A549 (cell line): ENCODE measurements at regions not wholly inside any gene's neighbourhood (a gene's known extent, or its start where the extent isn't known, plus 50 kb on each side); places are given as distances from the start of the nearest gene placed in this dataset.

ENCODE experiments used
- ATAC-seq, 2 experiments: fragments of 200-7000 bp in 1 of 2; fragments of >200 bp in 1 of 2; cut with Nextera tagmentation in 1 of 2; cut with Tn5 transposase in 1 of 2; 3 replicates each; pipeline versions ENCODE4 v1.8.0 to v1.9.1; 2018 to 2020; ENCODE audit warnings: mild to moderate bottlenecking in 1 of 2, moderate library complexity in 1 of 2
- CTCF ChIA-PET: fragments of 300-600 bp; sonication (Branson Sonifier 250); formaldehyde crosslinking; extraction: SDS; loops from one replicate; lab custom pipeline; 2021; ENCODE audit warnings: antibody characterized with exemption, inconsistent platforms; lab: Yijun Ruan, JAX
- POLR2A ChIA-PET: fragments of 350-600 bp; formaldehyde crosslinking; extraction: SDS; loops from one replicate; lab custom pipeline; 2021; ENCODE audit warnings: antibody characterized with exemption, inconsistent platforms; lab: Yijun Ruan, JAX
- DNase-seq, 2 experiments: peaks; one replicate each; pipeline versions ENCODE4 v3.0.0 to v3.0.0-alpha.2; 2011 to 2016; ENCODE audit warnings: low read depth in 1 of 2, low spot score in 1 of 2
- FAIRE-seq: peaks from 2 replicates; lab custom pipeline; 2011; peaks lifted over from hg19 to GRCh38; lab: Jason Lieb, UNC
- H3K27ac ChIP-seq, 2 experiments: fragments of >200 bp; sonication (Bioruptor Twin); formaldehyde crosslinking; 3 replicates each; pipeline ENCODE4 v1.5.1; 2016 to 2017
- H3K4me1 ChIP-seq: fragments of >200 bp; sonication (Bioruptor Twin); formaldehyde crosslinking; 3 replicates; pipeline ENCODE4 v1.6.1; 2016
- H3K4me2 ChIP-seq: fragments of >200 bp; sonication (Bioruptor Twin); formaldehyde crosslinking; 3 replicates; pipeline ENCODE4 v1.6.1; 2016
- H3K4me3 ChIP-seq: fragments of >200 bp; sonication (Bioruptor Twin); formaldehyde crosslinking; 3 replicates; pipeline ENCODE4 v1.5.1; 2016
- H3K9me3 ChIP-seq: fragments of >200 bp; sonication (Bioruptor Twin); formaldehyde crosslinking; 3 replicates; pipeline ENCODE4 v1.6.1; 2016
- CEBPB ChIP-seq, 2 experiments: fragments of >200 bp in 1 of 2; sonication (Bioruptor Twin) in 1 of 2; formaldehyde crosslinking in 1 of 2; IDR thresholded peaks; 2 replicates each; pipeline ENCODE4 v1.6.1; 2012 to 2016
- EP300 ChIP-seq, 2 experiments: fragments of >200 bp; sonication (Bioruptor Twin); formaldehyde crosslinking; IDR thresholded peaks; 2 replicates in 1 of 2; 3 replicates in 1 of 2; pipeline ENCODE4 v1.6.1; 2016 to 2017
- ESRRA ChIP-seq: fragments of 150-350 bp; IDR thresholded peaks from 2 replicates; pipeline ENCODE4 v1.6.1; 2014; ENCODE audit warnings: mild to moderate bottlenecking, low read length, borderline replicate concordance
- FOSL2 ChIP-seq, 2 experiments: fragments of 450-650 bp in 1 of 2; fragments of >200 bp in 1 of 2; sonication (Bioruptor Twin) in 1 of 2; formaldehyde crosslinking; IDR thresholded peaks; 2 replicates each; pipeline versions ENCODE4 v1.5.0 to v1.6.1; 2016 to 2020; ENCODE audit warnings: mild to moderate bottlenecking in 1 of 2, moderate library complexity in 1 of 2
- GATA3 ChIP-seq: IDR thresholded peaks from 2 replicates; pipeline ENCODE4 v1.6.1; 2012; ENCODE audit warnings: borderline replicate concordance
- HOXB13 ChIP-seq: fragments of 250-450 bp; sonication (Bioruptor Pico); IDR thresholded peaks from 2 replicates; pipeline ENCODE4 v1.5.0; 2020; ENCODE audit warnings: low read depth, mild to moderate bottlenecking, moderate library complexity
- JUN ChIP-seq, 2 experiments: fragments of >200 bp; sonication (Bioruptor Twin); formaldehyde crosslinking; IDR thresholded peaks; 2 replicates in 1 of 2; 3 replicates in 1 of 2; pipeline ENCODE4 v1.6.1; 2016 to 2017
- JUNB ChIP-seq: fragments of >200 bp; sonication (Bioruptor Twin); formaldehyde crosslinking; IDR thresholded peaks from 2 replicates; pipeline ENCODE4 v1.6.1; 2016
- MYC ChIP-seq: IDR thresholded peaks from 2 replicates; pipeline ENCODE4 v1.6.1; 2012; ENCODE audit warnings: mild to moderate bottlenecking, inconsistent platforms, low read length, improper control_type of control experiment, borderline replicate concordance
- NFE2L2 ChIP-seq: fragments of 150-350 bp; conservative IDR thresholded peaks from 2 replicates; pipeline ENCODE4 v1.6.1; 2014; ENCODE audit warnings: low read length
- NPAS2 ChIP-seq: fragments of 250-450 bp; sonication (Bioruptor Pico); IDR thresholded peaks from 2 replicates; pipeline ENCODE4 v1.8.0; 2022; ENCODE audit warnings: mild to moderate bottlenecking, moderate library complexity, borderline replicate concordance
- NR3C1 ChIP-seq: fragments of >200 bp; sonication (Bioruptor Twin); formaldehyde crosslinking; IDR thresholded peaks from 3 replicates; pipeline ENCODE4 v1.6.1; 2017
- POLR2A ChIP-seq: IDR thresholded peaks from 2 replicates; pipeline ENCODE4 v1.6.1; 2012; ENCODE audit warnings: mild to moderate bottlenecking, low read length
- POLR2AphosphoS2 ChIP-seq: conservative IDR thresholded peaks from 2 replicates; pipeline ENCODE4 v1.6.1; 2012; ENCODE audit warnings: low read length, improper control_type of control experiment, inconsistent platforms
- RAD21 ChIP-seq, 2 experiments: fragments of >200 bp in 1 of 2; sonication (Bioruptor Twin) in 1 of 2; formaldehyde crosslinking in 1 of 2; IDR thresholded peaks in 1 of 2; conservative IDR thresholded peaks in 1 of 2; 2 replicates in 1 of 2; 3 replicates in 1 of 2; pipeline ENCODE4 v1.6.1; 2012 to 2018; ENCODE audit warnings: inconsistent platforms in 1 of 2
- RCOR1 ChIP-seq: fragments of 150-350 bp; IDR thresholded peaks from 2 replicates; pipeline ENCODE4 v1.6.1; 2014; ENCODE audit warnings: antibody characterized with exemption, low read length, low read depth
- RNF2 ChIP-seq: fragments of 200-600 bp; sonication (generic); IDR thresholded peaks from 2 replicates; pipeline ENCODE4 v1.6.1; 2016; ENCODE audit warnings: low read depth, mild to moderate bottlenecking, antibody characterized with exemption, moderate library complexity, borderline replicate concordance
- SREBF2 ChIP-seq: fragments of 450-650 bp; IDR thresholded peaks from 2 replicates; pipeline ENCODE4 v1.6.1; 2014; ENCODE audit warnings: mild to moderate bottlenecking, moderate library complexity
- TFCP2L1 ChIP-seq: fragments of 250-450 bp; sonication (Bioruptor Pico); IDR thresholded peaks from 2 replicates; pipeline ENCODE4 v1.5.0; 2021; ENCODE audit warnings: mild to moderate bottlenecking
- TP53 ChIP-seq: fragments of 250-450 bp; sonication (Bioruptor Pico); IDR thresholded peaks from 2 replicates; pipeline ENCODE4 v1.5.0; 2021; ENCODE audit warnings: mild to moderate bottlenecking, moderate library complexity
- ZNF302 ChIP-seq: fragments of 250-450 bp; sonication (Bioruptor Pico); IDR thresholded peaks from 2 replicates; pipeline ENCODE4 v1.9.0; 2021; ENCODE audit warnings: inconsistent platforms, mild to moderate bottlenecking, moderate library complexity
- ZSCAN20 ChIP-seq: fragments of 250-450 bp; sonication (Bioruptor Pico); IDR thresholded peaks from 2 replicates; pipeline ENCODE4 v1.8.0; 2022; ENCODE audit warnings: mild to moderate bottlenecking, moderate library complexity
- WGBS: methylation state at CpG from one replicate; pipeline ENCODE4 v1.1.6; 2017; ENCODE audit errors: missing lambda C conversion rate; 5-methylcytosine and 5-hydroxymethylcytosine counted together
- TF ChIP-seq, protein P1 (sequence below): fragments of >200 bp; sonication (Bioruptor Twin); formaldehyde crosslinking; IDR thresholded peaks from 3 replicates; pipeline ENCODE4 v1.5.1; 2016
- TF ChIP-seq, protein P2 (sequence below): IDR thresholded peaks from 2 replicates; pipeline ENCODE4 v1.6.1; 2012
- TF ChIP-seq, protein P3 (sequence below): fragments of 450-650 bp; IDR thresholded peaks from 2 replicates; pipeline ENCODE4 v1.6.1; 2014; ENCODE audit warnings: antibody characterized with exemption

DNA sequence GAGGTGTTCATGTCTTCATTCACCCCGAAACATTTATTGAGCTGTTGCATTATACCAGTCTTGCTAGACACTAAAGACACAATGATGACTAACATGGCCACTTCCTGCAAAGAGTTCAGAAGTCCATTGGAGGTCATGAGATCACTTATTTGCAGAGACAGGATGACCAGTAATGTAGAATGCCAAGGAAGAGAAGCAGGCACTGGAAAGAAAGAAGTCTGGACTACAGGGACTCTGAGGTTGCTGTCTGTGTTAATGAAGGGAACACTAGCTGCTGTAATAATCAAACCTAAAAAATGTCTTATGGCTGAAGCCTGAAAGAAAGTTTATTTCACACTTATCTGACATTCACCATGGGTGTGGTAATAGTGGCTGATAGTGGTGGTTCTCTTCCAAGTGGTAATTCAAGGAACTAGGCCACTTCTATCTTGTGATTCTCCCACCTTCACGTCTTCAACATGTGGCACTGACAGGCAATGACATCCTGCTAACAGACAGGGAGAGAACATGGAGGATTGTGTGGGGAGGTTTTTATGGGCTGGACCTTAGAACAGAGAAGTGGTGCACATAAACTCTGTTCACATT, 89.2 kb upstream of the MKLN1 start:
- CTCF ChIA-PET = interaction anchor here (1.0 to 1.2 kb wide), 2 partner anchors 9 to 42 kb away, joined by 3 read pairs; no protein-coding TSS in a partner anchor
- 62% methylated on average over 2 of the region's 2 CpGs for WGBS
- DNase-seq (peak; percentile 41 to 87), FAIRE-seq (no peak), ATAC-seq (peak; percentile 33 to 45; a peak in 3 of 6 replicates)
- TF ChIP-seq RAD21 (conservative IDR thresholded peaks at IDR 0.05 in 1 of 2, IDR thresholded peaks at IDR 0.05 in 1 of 2) = peak; percentile 2 to 17; a peak in 1 of 5 replicates
- TF ChIP-seq HOXB13 = 0 out of 2 replicates have a peak, but pooled peaks have one; percentile 11
- no peak for TF ChIP-seq RNF2
- TF ChIP-seq TFCP2L1 (CRISPR knock-in tag) = no peak
- TF ChIP-seq TP53 (CRISPR knock-in tag) = no peak
- TF ChIP-seq SREBF2 = no peak
- TF ChIP-seq POLR2AphosphoS2 = no peak
- no peak for TF ChIP-seq POLR2A
- TF ChIP-seq, protein P1, sequence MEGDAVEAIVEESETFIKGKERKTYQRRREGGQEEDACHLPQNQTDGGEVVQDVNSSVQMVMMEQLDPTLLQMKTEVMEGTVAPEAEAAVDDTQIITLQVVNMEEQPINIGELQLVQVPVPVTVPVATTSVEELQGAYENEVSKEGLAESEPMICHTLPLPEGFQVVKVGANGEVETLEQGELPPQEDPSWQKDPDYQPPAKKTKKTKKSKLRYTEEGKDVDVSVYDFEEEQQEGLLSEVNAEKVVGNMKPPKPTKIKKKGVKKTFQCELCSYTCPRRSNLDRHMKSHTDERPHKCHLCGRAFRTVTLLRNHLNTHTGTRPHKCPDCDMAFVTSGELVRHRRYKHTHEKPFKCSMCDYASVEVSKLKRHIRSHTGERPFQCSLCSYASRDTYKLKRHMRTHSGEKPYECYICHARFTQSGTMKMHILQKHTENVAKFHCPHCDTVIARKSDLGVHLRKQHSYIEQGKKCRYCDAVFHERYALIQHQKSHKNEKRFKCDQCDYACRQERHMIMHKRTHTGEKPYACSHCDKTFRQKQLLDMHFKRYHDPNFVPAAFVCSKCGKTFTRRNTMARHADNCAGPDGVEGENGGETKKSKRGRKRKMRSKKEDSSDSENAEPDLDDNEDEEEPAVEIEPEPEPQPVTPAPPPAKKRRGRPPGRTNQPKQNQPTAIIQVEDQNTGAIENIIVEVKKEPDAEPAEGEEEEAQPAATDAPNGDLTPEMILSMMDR = no peak
- TF ChIP-seq EP300 (IDR thresholded peaks at IDR 0.05) = peak in 1 of 2 experiments; percentile 17; a peak in 1 of 5 replicates
- TF ChIP-seq, protein P2, sequence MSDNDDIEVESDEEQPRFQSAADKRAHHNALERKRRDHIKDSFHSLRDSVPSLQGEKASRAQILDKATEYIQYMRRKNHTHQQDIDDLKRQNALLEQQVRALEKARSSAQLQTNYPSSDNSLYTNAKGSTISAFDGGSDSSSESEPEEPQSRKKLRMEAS = peak; percentile 21
- no peak for TF ChIP-seq NFE2L2
- TF ChIP-seq JUNB = peak; percentile 34; the same call in 1 of the 2 replicates
- peak; percentile 29; the same call in 1 of the 2 replicates for TF ChIP-seq FOSL2 (IDR thresholded peaks at IDR 0.05)
- TF ChIP-seq FOSL2 (CRISPR knock-in tag; IDR thresholded peaks at IDR 0.05) = peak; percentile 78
- TF ChIP-seq CEBPB (IDR thresholded peaks at IDR 0.05) = peak in 1 of 2 experiments; percentile 34; a peak in 1 of 4 replicates
- TF ChIP-seq JUN (IDR thresholded peaks at IDR 0.05) = no peak
- TF ChIP-seq MYC = no peak
- TF ChIP-seq GATA3 = no peak; the same call in 1 of the 2 replicates
- TF ChIP-seq, protein P3, sequence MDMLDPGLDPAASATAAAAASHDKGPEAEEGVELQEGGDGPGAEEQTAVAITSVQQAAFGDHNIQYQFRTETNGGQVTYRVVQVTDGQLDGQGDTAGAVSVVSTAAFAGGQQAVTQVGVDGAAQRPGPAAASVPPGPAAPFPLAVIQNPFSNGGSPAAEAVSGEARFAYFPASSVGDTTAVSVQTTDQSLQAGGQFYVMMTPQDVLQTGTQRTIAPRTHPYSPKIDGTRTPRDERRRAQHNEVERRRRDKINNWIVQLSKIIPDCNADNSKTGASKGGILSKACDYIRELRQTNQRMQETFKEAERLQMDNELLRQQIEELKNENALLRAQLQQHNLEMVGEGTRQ = 0 out of 2 replicates have a peak, but pooled peaks have one; percentile 2
- TF ChIP-seq RCOR1 = no peak
- Histone ChIP-seq H3K4me1 (peaks cover 48% of the 10 kb centered on the region), H3K4me2 (peak overlapping the region; percentile 27; the same call in 1 of the 3 replicates), H3K27ac (peak overlapping the region; percentile 91 to 96), H3K9me3 (peaks cover 15% of the 10 kb centered on the region), H3K4me3 (no peak overlapping the region)
- POLR2A ChIA-PET = interaction anchor here (1.1 kb wide), 1 partner anchor 50 kb away, joined by 3 read pairs; no protein-coding TSS in a partner anchor

DNA sequence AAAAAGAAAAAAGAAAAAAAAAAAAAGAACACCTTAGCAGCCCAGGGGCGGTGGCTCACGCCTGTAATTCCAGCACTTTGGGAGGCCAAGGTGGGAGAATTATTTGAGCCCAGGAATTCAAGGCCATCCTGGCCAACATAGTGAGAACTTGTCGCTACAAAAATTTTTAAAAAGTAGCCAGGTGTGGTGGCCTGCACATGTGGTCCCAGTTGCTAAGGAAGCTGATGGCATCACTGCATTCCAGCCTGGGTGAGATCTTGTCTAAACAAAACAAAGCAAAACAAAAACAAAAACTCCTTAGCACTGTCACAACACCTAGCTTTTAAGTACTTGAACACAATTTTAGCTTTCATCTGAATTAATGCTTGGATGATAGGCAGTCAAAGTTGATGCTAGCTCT, 86.3 kb upstream of the MKLN1 start:
- peak overlapping the region in 1 of 2 experiments; percentile 53; a peak in 2 of 6 replicates for H3K27ac ChIP-seq
- WGBS = 92% methylated on average over 3 of the region's 3 CpGs
- DNase-seq (peak in 1 of 2 experiments; percentile 42), ATAC-seq (no peak), FAIRE-seq (no peak)
- H3K4me3 ChIP-seq = no peak overlapping the region
- no peak overlapping the region for H3K4me2 ChIP-seq
- CTCF ChIA-PET = interaction anchor here (1.3 kb wide), 1 partner anchor 53 kb away, joined by 3 read pairs; no protein-coding TSS in a partner anchor
- TF ChIP-seq JUNB = no peak
- no peak for TF ChIP-seq ESRRA
- TF ChIP-seq NR3C1 = no peak
- TF ChIP-seq ZNF302 (CRISPR knock-in tag) = no peak
- no peak for TF ChIP-seq NPAS2
- TF ChIP-seq RNF2 = no peak
- TF ChIP-seq POLR2AphosphoS2 = no peak
- TF ChIP-seq, protein P2 = no peak
- TF ChIP-seq ZSCAN20 (CRISPR knock-in tag) = no peak
- H3K4me1 ChIP-seq = peaks cover 52% of the 10 kb centered on the region
- POLR2A ChIA-PET = no interaction called here
- H3K9me3 ChIP-seq = peaks cover 15% of the 10 kb centered on the region
